ENCODE measurements at regions not wholly inside any gene's neighbourhood (a gene's known extent, or its start where the extent isn't known, plus 50 kb on each side); places are given as distances from the start of the nearest gene placed in this dataset.
A peak's percentile ranks its signal among the peaks of the same experiment; 100 is the strongest.

GRCh38 chrX:134747006-134747405, 50.0 kb downstream of the PABIR2 start:
- Histone ChIP-seq H3K27me3 (peaks cover 89 to 97% (median 96%) of the 10 kb centered on the region in 11 experiments), H3K9me3 (replicated peaks in 1 of 11) (no peaks in the 10 kb centered on the region), H3K4me1 (peaks cover 0 to 22% (median 13%) of the 10 kb centered on the region in 10 experiments; a peak in 12 of 20 replicates), H3K4me2 (no peak overlapping the region), H3K27ac (no peak overlapping the region), H4K20me1 (peaks cover 0 to 8% (median 0%) of the 10 kb centered on the region in 11 experiments; a peak in 1 of 22 replicates), H3K4me3 (no peak overlapping the region), H3K36me3 (no peaks in the 10 kb centered on the region), H3K9ac (no peak overlapping the region)
- no peak for TF ChIP-seq Cebpa-rat (IDR thresholded peaks at IDR 0.05)

GRCh38 chrX:134746410-134746785, 50.6 kb downstream of the PABIR2 start:
- Histone ChIP-seq H3K27ac (0 out of 22 replicates have a peak overlapping the region, but pooled peaks of 1 of the 11 experiments have one; percentile 18), H3K4me1 (peaks cover 0 to 22% (median 13%) of the 10 kb centered on the region in 10 experiments; a peak in 12 of 20 replicates), H3K9me3 (replicated peaks in 1 of 11) (no peaks in the 10 kb centered on the region), H3K4me3 (no peak overlapping the region), H4K20me1 (peaks cover 0 to 8% (median 0%) of the 10 kb centered on the region in 11 experiments; a peak in 1 of 22 replicates), H3K27me3 (peaks cover 89 to 97% (median 96%) of the 10 kb centered on the region in 11 experiments), H3K9ac (no peak overlapping the region), H3K36me3 (no peaks in the 10 kb centered on the region), H3K4me2 (peak overlapping the region in 6 of 11 experiments; percentile 5 to 67 (median 58); a peak in 9 of 22 replicates)
- TF ChIP-seq Cebpa-rat (IDR thresholded peaks at IDR 0.05): no peak

- H3K4me1 ChIP-seq: peaks cover 0 to 22% (median 13%) of the 10 kb centered on the region in 10 experiments; a peak in 12 of 20 replicates
- no peaks in the 10 kb centered on the region for H3K36me3 ChIP-seq
- H3K9ac ChIP-seq: no peak overlapping the region
- H3K4me3 ChIP-seq: no peak overlapping the region
- peaks cover 0 to 8% (median 0%) of the 10 kb centered on the region in 11 experiments; a peak in 1 of 22 replicates for H4K20me1 ChIP-seq
- peak overlapping the region in 3 of 11 experiments; percentile 26 to 39 (median 28); a peak in 4 of 22 replicates for H3K27ac ChIP-seq
- TF ChIP-seq Cebpa-rat (IDR thresholded peaks at IDR 0.05): no peak
- peaks cover 88 to 97% (median 97%) of the 10 kb centered on the region in 11 experiments for H3K27me3 ChIP-seq
- H3K4me2 ChIP-seq: peak overlapping the region in 7 of 11 experiments; percentile 5 to 67 (median 51); a peak in 12 of 22 replicates
- H3K9me3 ChIP-seq (replicated peaks in 1 of 11): peaks cover 0 to 2% (median 0%) of the 10 kb centered on the region in 11 experiments; a peak in 1 of 22 replicates
Observed at GRCh38 chrX:134745636-134746409, 51.2 kb downstream of the PABIR2 start.

GRCh38 chrX:134743091-134743490, 53.9 kb downstream of the PABIR2 start:
- H4K20me1 ChIP-seq: peaks cover 0 to 11% (median 0%) of the 10 kb centered on the region in 11 experiments; a peak in 1 of 22 replicates
- no peak overlapping the region for H3K9ac ChIP-seq
- H3K4me3 ChIP-seq: no peak overlapping the region
- H3K4me1 ChIP-seq: peaks cover 0 to 28% (median 15%) of the 10 kb centered on the region in 10 experiments; a peak in 12 of 20 replicates
- peaks cover 93 to 100% (median 100%) of the 10 kb centered on the region in 11 experiments for H3K27me3 ChIP-seq
- TF ChIP-seq Cebpa-rat (IDR thresholded peaks at IDR 0.05): no peak
- no peak overlapping the region for H3K4me2 ChIP-seq
- H3K36me3 ChIP-seq: no peaks in the 10 kb centered on the region
- no peak overlapping the region for H3K27ac ChIP-seq
- peaks cover 0 to 13% (median 0%) of the 10 kb centered on the region in 11 experiments; a peak in 8 of 22 replicates for H3K9me3 ChIP-seq (replicated peaks in 1 of 11)

DNA sequence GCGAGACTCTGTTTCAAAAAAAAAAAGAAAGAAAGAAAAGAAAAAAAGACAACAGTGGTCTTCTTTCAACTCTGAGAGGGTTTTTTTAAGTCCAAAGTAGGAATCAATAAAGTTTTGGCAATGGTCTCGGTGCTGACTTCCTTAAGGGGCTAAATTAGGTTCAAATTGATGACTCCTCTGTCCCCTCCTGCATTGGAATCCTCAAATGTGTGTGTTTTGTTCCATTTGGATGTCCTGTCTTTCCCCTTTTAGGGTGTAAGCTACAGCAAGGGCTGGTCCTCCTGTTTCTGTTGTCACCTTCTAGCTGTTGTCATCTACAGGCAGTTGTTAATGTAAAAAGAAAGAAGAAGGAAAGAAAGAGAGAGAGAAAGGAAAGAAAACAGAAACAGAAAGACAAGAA, 54.4 kb downstream of the PABIR2 start:
- Histone ChIP-seq H3K36me3 (no peaks in the 10 kb centered on the region), H3K4me2 (no peak overlapping the region), H3K9ac (no peak overlapping the region), H3K27me3 (peaks cover 93 to 100% (median 100%) of the 10 kb centered on the region in 11 experiments), H3K9me3 (replicated peaks in 1 of 11) (peaks cover 0 to 13% (median 0%) of the 10 kb centered on the region in 11 experiments; a peak in 8 of 22 replicates), H4K20me1 (peaks cover 0 to 11% (median 0%) of the 10 kb centered on the region in 11 experiments; a peak in 1 of 22 replicates), H3K4me3 (no peak overlapping the region), H3K27ac (no peak overlapping the region), H3K4me1 (peaks cover 0 to 28% (median 15%) of the 10 kb centered on the region in 10 experiments; a peak in 12 of 20 replicates)
- no peak for TF ChIP-seq Cebpa-rat (IDR thresholded peaks at IDR 0.05)

DNA sequence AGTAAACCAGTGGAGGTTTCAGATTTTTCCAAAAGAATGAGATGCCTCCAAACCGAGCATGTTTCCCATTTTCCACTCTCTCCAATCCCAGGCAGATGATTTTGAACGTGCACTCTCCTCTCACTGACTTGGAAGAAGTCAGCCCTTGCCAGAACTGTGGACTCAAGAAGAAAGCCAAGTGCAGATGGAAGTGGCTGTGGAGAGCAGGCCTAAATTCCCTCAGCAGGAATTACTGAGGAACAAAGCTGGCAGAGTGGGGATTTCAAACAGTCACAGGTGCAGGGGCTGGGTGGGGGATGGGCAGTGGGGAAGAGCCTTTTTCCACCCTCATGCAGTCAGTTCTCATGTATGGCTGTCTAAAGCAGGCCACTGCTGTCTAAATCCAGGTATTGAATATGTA, 55.3 kb downstream of the PABIR2 start:
- Histone ChIP-seq H3K4me3 (no peak overlapping the region), H3K27ac (no peak overlapping the region), H3K27me3 (peaks cover 91 to 100% (median 100%) of the 10 kb centered on the region in 11 experiments), H3K36me3 (no peaks in the 10 kb centered on the region), H3K4me1 (peaks cover 0 to 28% (median 15%) of the 10 kb centered on the region in 10 experiments; a peak in 12 of 20 replicates), H3K9ac (no peak overlapping the region), H3K4me2 (0 out of 22 replicates have a peak overlapping the region, but pooled peaks of 1 of the 11 experiments have one; percentile 7), H4K20me1 (peaks cover 0 to 9% (median 0%) of the 10 kb centered on the region in 11 experiments; a peak in 1 of 22 replicates), H3K9me3 (replicated peaks in 1 of 11) (peaks cover 0 to 13% (median 0%) of the 10 kb centered on the region in 11 experiments; a peak in 8 of 22 replicates)
- no peak for TF ChIP-seq Cebpa-rat (IDR thresholded peaks at IDR 0.05)

DNA sequence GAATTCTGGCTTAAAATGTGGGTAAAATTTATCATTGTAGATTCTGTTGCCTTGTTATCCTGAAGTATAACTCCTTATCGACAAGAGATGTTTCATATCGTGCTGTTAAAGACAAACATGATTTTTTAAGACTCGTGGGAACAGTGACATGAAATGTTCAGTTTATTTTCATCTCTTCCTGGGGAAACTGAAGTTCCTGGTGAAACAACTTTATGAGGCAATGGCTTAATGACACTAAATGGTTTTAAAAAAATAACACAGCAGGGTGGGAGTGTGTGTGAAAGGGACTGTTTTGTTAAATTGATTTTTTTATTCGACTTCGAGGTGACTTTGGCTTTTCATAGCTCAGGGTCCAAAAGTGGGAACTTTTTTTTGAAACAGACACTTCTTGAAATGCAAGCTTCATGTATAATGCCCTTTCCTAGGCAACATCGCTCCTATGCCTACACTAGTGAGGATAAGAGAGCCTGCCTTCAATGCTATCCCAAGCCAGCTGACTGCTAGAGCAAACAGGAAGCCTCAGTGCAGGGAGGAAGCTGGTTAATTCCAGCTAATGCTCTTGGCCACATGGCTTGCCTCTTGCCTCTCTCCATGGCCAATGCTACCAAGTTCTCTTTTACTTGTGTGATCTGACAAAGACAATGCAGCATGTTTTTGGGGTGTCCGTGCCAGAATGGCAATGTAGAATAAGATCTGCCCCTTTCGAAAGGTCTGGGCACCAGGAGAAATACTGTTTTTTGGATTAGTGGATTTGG, 57.8 kb downstream of the PABIR2 start:
- Histone ChIP-seq H3K27me3 (peaks cover 92 to 100% (median 100%) of the 10 kb centered on the region in 11 experiments), H3K36me3 (no peaks in the 10 kb centered on the region), H3K4me3 (no peak overlapping the region), H4K20me1 (peaks cover 0 to 5% (median 0%) of the 10 kb centered on the region in 11 experiments; a peak in 1 of 22 replicates), H3K9me3 (replicated peaks in 1 of 11) (peaks cover 0 to 13% (median 0%) of the 10 kb centered on the region in 11 experiments; a peak in 8 of 22 replicates), H3K4me2 (peak overlapping the region in 2 of 11 experiments; percentile 6 to 8; a peak in 2 of 22 replicates), H3K27ac (no peak overlapping the region), H3K4me1 (peaks cover 0 to 21% (median 5%) of the 10 kb centered on the region in 10 experiments; a peak in 8 of 20 replicates), H3K9ac (no peak overlapping the region)
- no peak for TF ChIP-seq Cebpa-rat (IDR thresholded peaks at IDR 0.05)

- no peak overlapping the region for H3K27ac ChIP-seq
- no peak for TF ChIP-seq Cebpa-rat (IDR thresholded peaks at IDR 0.05)
- peaks cover 0 to 21% (median 5%) of the 10 kb centered on the region in 10 experiments; a peak in 8 of 20 replicates for H3K4me1 ChIP-seq
Observed at GRCh38 chrX:134738445-134738844, 58.6 kb downstream of the PABIR2 start.

More at GRCh38 chrX:134738445-134738844, 58.6 kb downstream of the PABIR2 start:
- Histone ChIP-seq H3K27me3 (peaks cover 92 to 100% (median 100%) of the 10 kb centered on the region in 11 experiments), H3K4me3 (no peak overlapping the region), H3K9ac (no peak overlapping the region), H4K20me1 (peaks cover 0 to 5% (median 0%) of the 10 kb centered on the region in 11 experiments; a peak in 2 of 22 replicates), H3K36me3 (no peaks in the 10 kb centered on the region), H3K4me2 (no peak overlapping the region), H3K9me3 (replicated peaks in 1 of 11) (peaks cover 0 to 13% (median 0%) of the 10 kb centered on the region in 11 experiments; a peak in 8 of 22 replicates)
